Heart right ventricle (tissue), 16 donors: ENCODE measurements at regions not wholly inside any gene's neighbourhood (a gene's known extent, or its start where the extent isn't known, plus 50 kb on each side); places are given as distances from the start of the nearest gene placed in this dataset.

Experiments used
- ATAC-seq, 8 donors: fragments of 200-7000 bp; cut with Tn5 transposase; one replicate each; pipeline ENCODE4 v1.9.1; 2020; ENCODE audit warnings: mild to moderate bottlenecking in 8 of 8, moderate library complexity in 8 of 8, moderate number of reproducible peaks in 1 of 8
- DNase-seq, 2 donors: peaks; one replicate each; pipeline ENCODE4 v3.0.0-alpha.2; 2020
- H3K27ac ChIP-seq, 10 donors: fragments of 200-600 bp; sonication (generic) in 2 of 10; one replicate each; pipeline versions ENCODE4 v1.5.0 to v1.8.0; 2020 to 2022; ENCODE audit warnings: mild to moderate bottlenecking in 3 of 10
- H3K27me3 ChIP-seq, 7 donors: fragments of 200-600 bp; one replicate each; pipeline ENCODE4 v1.8.0; 2021 to 2022; ENCODE audit warnings: mild to moderate bottlenecking in 2 of 7
- H3K36me3 ChIP-seq, 9 donors: fragments of 200-600 bp; sonication (generic) in 1 of 9; one replicate each; pipeline versions ENCODE4 v1.5.0 to v1.8.0; 2020 to 2022; ENCODE audit warnings: mild to moderate bottlenecking in 2 of 9
- H3K4me1 ChIP-seq, 9 donors: fragments of 200-600 bp; sonication (generic) in 1 of 9; one replicate each; pipeline versions ENCODE4 v1.5.0 to v1.8.0; 2020 to 2022; ENCODE audit warnings: mild to moderate bottlenecking in 4 of 9
- H3K4me3 ChIP-seq, 10 donors: fragments of 200-600 bp; sonication (generic) in 2 of 10; one replicate each; pipeline versions ENCODE4 v1.5.0 to v1.8.0; 2020 to 2022; ENCODE audit warnings: mild to moderate bottlenecking in 7 of 10, moderate library complexity in 2 of 10
- H3K9me3 ChIP-seq, 11 donors: fragments of 200-600 bp in 10 of 11; sonication (generic) in 2 of 11; one replicate each; pipeline versions ENCODE4 v1.5.0 to v1.8.0; 2013 to 2022; ENCODE audit warnings: mild to moderate bottlenecking in 2 of 11, control low read depth in 1 of 11, moderate library complexity in 1 of 11
- WGBS, 2 donors: extraction: QIAGEN DNeasy Blood & Tissue Kit; methylation state at CpG; one replicate each; pipeline ENCODE4 v1.1.7; 2013; ENCODE audit warnings: inconsistent platforms in 1 of 2; 5-methylcytosine and 5-hydroxymethylcytosine counted together
- intact Hi-C, 10 donors: fragments of 100-400 bp; cut with DNase I; formaldehyde crosslinking; loops; one replicate each; pipeline versions ENCODE4 v1.11.1 to v1.14.2; 2022
- TF ChIP-seq, protein P1 (sequence below), 9 donors: fragments of 200-600 bp; sonication (generic) in 2 of 9; IDR thresholded peaks; one replicate each; pipeline versions ENCODE4 v1.5.0 to v1.8.0; 2021 to 2022; ENCODE audit warnings: antibody characterized with exemption in 9 of 9, mild to moderate bottlenecking in 5 of 9, moderate library complexity in 1 of 9
- donor health status: Arrhythmogenic right ventricular cardiomyopathy.
- donor health status: ischemic (EF 13 %, LVEDD 7.1; RV severe dilation, severe dysfunction).
- donor health status: healthy with polysubstance abuse.
- donor health status: DM: no; HTN: yes; CAD: no.
- donor health status: DM: no; HTN: no; CAD: no.
- donor health status: ischemic (EF 25% LVEDD 6.9; RV normal size, moderate dysfunction).
- donor health status: ischemic (EF 25% LVEDD 5.7; RV mildly dilated, moderate dysfunction).
- donor health status: healthy.
- donor health status: DM: yes; HTN: yes; CAD: no.
- donor health status: Ischemic cardiomyopathy.
- donor health status: ischemic (EF 35%, LVEDD 5.7; RV mildly dilated, moderate dysfunction).
- donor health status: nonischemic (EF 11% LVEDD 7.7; RV severe dilation, severe dysfunction).
- donor health status: DM: yes; HTN: yes; CAD: no.
- donor health status: PGD.
- donor health status: ischemic (EF 29% LVEDD 5.4; RV normal size, mild dysfunction).
- donor health status: nonischemic (EF 23%, LVEDD 6.1; RV moderate dilation, normal function).

DNA sequence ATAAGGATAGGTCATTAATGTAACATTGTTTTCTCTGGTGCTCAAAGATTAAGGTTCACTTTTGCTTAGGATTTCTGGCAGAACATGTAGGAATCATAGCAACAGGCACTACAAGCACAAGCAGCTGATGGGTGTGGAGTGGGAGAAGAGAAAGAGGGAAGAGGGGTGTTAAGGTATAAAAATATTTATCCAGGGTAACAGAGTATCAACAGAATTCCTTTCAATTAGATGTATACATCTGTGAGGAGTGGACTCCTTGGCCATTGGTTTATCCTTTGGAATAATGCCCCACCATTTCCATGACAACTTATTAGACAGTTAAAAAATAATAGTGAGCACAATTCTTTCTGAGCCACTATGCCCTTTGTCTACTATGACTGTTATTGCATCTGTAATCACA is 388.3 kb upstream of the DDHD1 start:
- DNase-seq (no peak), ATAC-seq (no peak)
- intact Hi-C loops: loop anchor here in 8 of 10 donors (2.0 to 10.0 kb wide), 5 partner anchors 413 to 806 kb away; partner anchors contain the start of gene BMP4 (in 1 of the 8)
- Histone ChIP-seq H3K4me1 (peaks cover 0 to 37% (median 10%) of the 10 kb centered on the region in 9 donors), H3K4me3 (no peak overlapping the region), H3K27me3 (no peaks in the 10 kb centered on the region), H3K36me3 (no peaks in the 10 kb centered on the region), H3K27ac (no peak overlapping the region), H3K9me3 (no peaks in the 10 kb centered on the region)
- TF ChIP-seq, protein P1, sequence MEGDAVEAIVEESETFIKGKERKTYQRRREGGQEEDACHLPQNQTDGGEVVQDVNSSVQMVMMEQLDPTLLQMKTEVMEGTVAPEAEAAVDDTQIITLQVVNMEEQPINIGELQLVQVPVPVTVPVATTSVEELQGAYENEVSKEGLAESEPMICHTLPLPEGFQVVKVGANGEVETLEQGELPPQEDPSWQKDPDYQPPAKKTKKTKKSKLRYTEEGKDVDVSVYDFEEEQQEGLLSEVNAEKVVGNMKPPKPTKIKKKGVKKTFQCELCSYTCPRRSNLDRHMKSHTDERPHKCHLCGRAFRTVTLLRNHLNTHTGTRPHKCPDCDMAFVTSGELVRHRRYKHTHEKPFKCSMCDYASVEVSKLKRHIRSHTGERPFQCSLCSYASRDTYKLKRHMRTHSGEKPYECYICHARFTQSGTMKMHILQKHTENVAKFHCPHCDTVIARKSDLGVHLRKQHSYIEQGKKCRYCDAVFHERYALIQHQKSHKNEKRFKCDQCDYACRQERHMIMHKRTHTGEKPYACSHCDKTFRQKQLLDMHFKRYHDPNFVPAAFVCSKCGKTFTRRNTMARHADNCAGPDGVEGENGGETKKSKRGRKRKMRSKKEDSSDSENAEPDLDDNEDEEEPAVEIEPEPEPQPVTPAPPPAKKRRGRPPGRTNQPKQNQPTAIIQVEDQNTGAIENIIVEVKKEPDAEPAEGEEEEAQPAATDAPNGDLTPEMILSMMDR (IDR thresholded peaks at IDR 0.05): no peak

DNA sequence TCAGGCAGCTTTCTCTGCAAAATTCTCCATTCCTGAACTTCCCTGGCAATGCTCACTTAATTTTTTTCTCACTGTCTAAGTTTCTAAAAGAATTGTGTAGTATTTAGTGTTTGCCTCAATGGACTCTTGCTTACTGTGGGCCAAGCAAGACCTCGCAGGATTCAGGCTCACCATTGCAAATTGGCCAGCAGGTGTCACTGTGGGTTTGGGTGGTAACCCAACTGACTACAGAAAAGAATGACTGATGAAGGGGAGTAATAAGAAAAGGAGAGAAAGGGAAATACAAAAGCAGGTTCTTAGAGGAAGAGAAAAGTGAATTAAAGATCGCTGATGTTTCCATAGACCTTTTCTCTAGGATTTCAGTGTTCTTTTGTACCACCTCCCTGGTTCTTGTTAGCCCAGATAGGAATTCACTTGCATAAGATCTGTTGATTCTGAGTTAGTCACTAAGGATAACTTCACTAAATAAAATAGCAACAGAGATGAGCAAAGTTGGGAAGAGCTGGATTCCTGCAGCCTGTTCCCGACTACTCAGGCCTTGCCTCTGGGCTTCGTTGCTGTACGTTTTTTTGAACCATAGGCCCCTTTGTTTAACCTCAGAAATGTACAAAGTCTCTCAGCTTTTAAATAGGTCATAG is 386.5 kb upstream of the DDHD1 start:
- peaks cover 0 to 37% (median 10%) of the 10 kb centered on the region in 9 donors for H3K4me1 ChIP-seq
- TF ChIP-seq, protein P1 (IDR thresholded peaks at IDR 0.05): peak; percentile 77 to 97 (median 90)
- peak; percentile 68 to 80 for DNase-seq
- WGBS, 2 donors: 33 to 34% methylated on average over 5 of the region's 5 CpGs
- intact Hi-C loops: loop anchor here (1.0 to 10.0 kb wide), 11 partner anchors 105 to 808 kb away; partner anchors contain the start of gene BMP4 (in 2 of the 10)
- H3K27ac ChIP-seq: peak overlapping the region in 3 of 10 donors; percentile 11 to 30 (median 26)
- H3K9me3 ChIP-seq: no peaks in the 10 kb centered on the region
- peak; percentile 65 to 90 (median 86) for ATAC-seq
- no peaks in the 10 kb centered on the region for H3K36me3 ChIP-seq
- H3K4me3 ChIP-seq: no peak overlapping the region
- no peaks in the 10 kb centered on the region for H3K27me3 ChIP-seq

DNA sequence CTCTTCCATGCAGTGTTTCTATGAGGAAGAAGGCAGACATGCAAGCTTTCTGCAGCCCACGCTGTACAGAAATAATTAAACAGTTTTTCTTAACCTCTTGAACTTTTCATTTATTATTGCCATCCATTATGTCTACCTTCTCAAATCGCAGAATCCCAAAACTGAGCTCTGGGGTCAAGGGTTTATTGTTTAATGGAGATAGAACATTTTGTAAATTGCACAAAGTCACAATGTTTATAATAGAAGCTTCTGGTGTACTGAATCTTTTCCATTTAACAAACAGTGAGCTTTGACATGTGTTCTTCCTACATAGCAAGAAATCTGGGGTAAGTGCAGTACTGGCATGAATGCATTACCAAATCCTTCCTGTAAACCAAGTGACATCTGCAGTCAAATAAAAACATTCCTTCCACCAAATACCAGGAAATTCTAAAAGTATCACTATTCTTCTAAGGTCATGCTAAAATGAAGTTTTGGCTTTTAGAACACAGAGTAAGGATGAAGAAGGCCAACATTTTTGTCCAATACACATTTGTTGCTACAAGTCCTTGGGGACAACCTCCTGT is 385.3 kb upstream of the DDHD1 start:
- H3K4me1 ChIP-seq: peaks cover 0 to 37% (median 10%) of the 10 kb centered on the region in 9 donors
- no peak for DNase-seq
- TF ChIP-seq, protein P1 (IDR thresholded peaks at IDR 0.05): no peak
- peak in 4 of 8 donors; percentile 31 to 60 (median 42) for ATAC-seq
- H3K9me3 ChIP-seq: no peaks in the 10 kb centered on the region
- no peak overlapping the region for H3K4me3 ChIP-seq
- H3K27me3 ChIP-seq: no peaks in the 10 kb centered on the region
- H3K27ac ChIP-seq: peak overlapping the region in 5 of 10 donors; percentile 3 to 73 (median 40)
- intact Hi-C loops: loop anchor here (2.0 to 10.0 kb wide), 8 partner anchors 104 to 809 kb away; partner anchors contain the start of gene BMP4 (in 1 of the 10)
- WGBS, 2 donors: 75 to 80% methylated on average over 2 of the region's 2 CpGs
- no peaks in the 10 kb centered on the region for H3K36me3 ChIP-seq

DNA sequence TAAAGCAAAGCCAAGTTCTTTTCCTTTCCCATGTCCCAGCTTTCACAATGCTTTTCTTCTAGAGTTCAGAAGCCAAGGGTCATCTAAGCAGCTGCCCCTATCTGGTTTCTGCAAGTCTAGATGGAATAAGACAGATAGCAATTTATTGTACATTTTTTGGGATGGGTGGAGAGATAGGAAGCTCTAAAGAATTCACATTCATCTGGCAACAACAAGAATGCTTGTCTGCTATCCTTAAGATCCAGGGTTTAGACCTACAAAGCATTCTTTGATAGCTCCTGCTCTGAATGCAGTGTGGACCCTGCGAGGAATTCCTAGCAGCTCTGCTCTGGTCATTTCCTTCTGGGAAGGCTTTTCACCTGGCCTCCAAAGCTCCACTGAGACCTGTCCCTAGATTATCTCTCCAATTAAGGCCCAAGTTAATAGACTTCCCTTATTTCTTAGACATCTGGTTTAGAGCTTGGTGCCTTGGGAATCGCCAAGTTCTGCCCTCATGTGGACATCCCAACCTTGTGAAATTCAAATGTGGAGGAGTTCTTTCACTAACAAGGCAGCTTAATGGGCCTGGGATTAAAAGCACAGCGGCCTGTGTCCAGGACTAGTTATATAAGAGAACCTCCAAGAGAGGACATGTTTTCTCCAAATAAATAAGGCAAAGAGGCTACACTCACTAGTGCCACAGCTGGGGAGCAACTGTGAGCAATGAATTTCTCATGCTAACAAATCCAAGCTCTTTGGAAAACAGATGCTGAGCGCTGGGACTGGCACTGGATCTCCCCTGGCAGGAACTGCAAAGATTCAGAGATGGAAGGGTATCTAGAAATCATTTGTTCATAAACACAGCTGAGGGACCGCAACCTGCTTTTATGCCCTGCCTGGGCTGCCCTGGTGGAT is 384.5 kb upstream of the DDHD1 start:
- Histone ChIP-seq H3K4me3 (no peak overlapping the region), H3K9me3 (no peaks in the 10 kb centered on the region), H3K4me1 (peaks cover 0 to 31% (median 5%) of the 10 kb centered on the region in 9 donors), H3K27ac (peak overlapping the region in 5 of 10 donors; percentile 3 to 73 (median 40)), H3K36me3 (no peaks in the 10 kb centered on the region), H3K27me3 (no peaks in the 10 kb centered on the region)
- DNase-seq (peak in 1 of 2 donors; percentile 15), ATAC-seq (peak in 5 of 8 donors; percentile 21 to 46 (median 36))
- intact Hi-C loops: loop anchor here (2.0 to 10.0 kb wide), 8 partner anchors 103 to 810 kb away; partner anchors contain the start of gene BMP4 (in 1 of the 10)
- TF ChIP-seq, protein P1 (IDR thresholded peaks at IDR 0.05): peak in 1 of 9 donors; percentile 12
- WGBS, 2 donors: 71 to 74% methylated on average over 5 of the region's 5 CpGs
